ENCODE measurements at regions not wholly inside any gene's neighbourhood (a gene's known extent, or its start where the extent isn't known, plus 50 kb on each side); places are given as distances from the start of the nearest gene placed in this dataset.
A peak's percentile ranks its signal among the peaks of the same experiment; 100 is the strongest.

DNA sequence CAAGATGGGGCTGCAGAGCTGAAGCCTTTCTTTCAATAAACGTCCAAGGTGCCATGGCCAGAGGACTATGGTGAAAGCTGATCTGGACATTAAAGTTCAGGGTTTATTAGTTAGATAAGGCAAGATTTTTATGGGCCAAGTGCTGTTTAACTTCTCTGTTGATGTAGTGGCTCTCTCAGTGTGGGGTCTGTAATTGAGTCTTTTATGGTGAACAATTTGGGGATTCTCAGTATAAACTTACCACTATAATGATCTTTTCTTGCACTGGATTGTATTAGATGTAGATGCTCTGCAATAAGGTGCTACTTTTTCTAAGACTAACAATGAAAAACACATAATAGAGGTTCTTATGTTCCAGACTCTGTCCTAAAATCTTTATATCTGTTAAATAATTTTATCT lies 190.1 kb upstream of the KLF12 start:
- no peak for DNase-seq

DNA sequence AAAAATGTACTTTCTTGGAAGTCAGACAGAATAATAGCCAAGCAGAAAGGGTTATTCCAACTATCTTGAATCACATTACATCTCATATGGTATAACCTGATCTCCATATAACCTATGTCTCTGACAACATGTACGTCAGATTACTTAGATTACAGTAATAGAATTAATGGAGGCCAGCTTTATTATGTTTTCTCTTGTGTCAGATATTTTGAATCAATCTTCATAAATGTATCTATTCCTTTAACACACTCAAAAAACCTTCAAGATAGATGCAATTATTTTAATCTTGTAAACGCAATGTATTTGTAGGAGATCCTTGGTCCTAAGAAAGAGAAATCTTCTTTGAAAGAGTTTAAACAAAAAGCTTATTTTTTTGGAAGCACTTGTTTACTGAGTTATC lies 188.4 kb upstream of the KLF12 start:
- DNase-seq: no peak

DNA sequence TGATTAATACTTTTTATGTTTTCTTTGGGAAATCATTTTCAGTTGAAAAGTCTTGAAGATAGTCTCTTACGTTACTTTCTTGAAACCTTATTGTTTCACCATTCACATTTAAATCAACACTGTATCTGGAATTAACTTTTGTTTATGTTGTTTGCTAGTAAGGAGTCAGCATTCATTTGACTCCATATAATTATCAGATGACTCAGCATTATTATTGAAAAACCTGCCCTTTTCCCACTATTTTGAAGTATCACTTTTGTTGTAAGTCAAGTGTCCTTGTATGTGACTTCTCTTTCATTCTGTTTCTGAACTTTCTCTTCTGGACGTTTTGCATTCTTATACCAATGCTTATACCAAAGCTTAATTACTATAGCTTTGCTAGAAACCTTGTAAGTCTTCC lies 186.1 kb upstream of the KLF12 start:
- DNase-seq: no peak

DNA sequence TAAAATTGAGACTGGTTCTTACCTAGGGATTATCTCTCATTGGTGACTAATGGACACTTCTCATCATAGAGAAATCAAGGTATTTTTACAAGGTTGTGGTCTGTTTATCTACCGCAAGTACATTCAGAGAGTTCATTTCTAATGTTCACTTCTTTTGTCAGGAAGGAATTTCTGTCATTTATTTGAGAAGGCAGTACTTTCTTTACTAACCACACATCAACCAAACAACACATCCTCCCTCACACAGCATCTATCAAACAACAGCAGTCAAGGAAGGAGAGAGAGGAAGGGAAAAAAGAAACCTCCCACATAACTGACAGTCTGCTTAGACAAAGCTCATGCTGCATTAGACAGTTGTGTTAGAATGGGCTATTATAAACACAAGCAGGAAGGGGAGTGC lies 182.3 kb upstream of the KLF12 start:
- no peak for DNase-seq

DNA sequence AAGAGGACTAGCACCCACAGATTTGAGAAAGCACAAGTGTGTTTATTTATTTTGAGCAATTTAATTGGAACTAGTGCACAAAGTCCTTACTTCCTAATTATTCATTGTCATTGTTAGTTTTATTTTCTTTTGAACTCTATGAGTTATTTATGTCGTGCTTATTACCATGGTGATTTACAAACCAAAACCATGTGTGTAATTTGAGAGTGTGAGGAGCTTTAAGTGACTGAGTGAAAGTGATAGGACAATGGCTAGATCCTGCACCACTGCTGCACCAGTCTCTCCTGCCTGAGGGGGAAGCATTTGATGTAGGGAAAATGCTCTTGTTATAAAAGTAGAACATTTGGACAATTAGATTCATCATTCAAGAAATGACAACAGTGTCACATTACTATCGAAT lies 172.3 kb upstream of the KLF12 start:
- no peak for DNase-seq

GRCh38 chr13:74305876-74306275 lies 171.7 kb upstream of the KLF12 start:
- no peak for DNase-seq

DNA sequence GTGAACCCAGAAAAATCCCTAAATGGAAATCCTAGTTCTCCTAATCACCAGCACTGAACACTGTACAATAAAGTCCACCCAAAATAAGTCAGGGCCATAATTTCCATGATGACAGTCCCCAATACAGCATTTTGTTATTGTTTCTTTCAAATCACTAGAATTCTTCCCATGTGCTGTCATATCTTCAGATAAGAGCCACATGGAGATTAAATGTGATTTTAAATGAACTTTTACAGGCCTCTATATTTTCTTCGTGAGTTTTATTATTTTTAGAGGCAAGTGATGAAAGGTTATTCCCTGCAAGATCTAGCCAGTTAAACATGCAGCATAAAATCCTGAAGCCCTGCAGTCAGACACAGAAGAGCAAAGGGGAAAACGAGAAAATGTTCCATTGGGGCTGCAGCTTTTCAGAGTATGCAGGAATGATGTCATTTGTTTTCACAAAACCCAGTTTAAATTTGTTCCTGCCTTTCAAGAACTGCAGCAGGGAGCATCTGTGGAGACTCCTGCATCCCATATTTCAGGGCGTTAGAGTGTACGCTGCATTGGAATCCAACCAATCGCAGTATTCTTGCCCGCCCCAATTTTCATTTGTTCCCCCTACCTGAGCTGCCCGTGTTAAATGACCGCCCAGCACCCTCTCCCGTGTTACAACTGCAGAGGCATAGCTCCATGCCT lies 167.2 kb upstream of the KLF12 start:
- DNase-seq: no peak

GRCh38 chr13:74300162-74300561 lies 166.0 kb upstream of the KLF12 start:
- DNase-seq: no peak

DNA sequence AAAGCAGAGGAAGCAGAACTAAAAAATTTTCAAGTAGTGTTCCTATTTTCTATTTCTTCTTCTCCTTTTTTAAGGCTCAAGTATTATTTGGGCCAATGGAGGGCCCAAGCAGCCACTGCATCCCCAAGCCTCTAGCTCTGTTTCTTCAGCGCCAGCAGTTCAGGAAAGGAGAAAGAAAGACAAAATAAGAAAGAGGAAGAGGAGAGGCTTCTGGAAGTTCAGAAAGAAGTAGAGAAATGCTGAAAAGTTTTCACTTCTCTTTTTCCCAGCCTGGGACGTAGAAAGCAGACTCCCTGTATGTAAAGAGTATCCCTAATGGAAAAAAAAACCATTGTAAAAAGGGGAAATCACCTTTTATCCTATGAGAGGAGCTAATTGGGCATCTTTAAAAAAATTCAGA lies 165.5 kb upstream of the KLF12 start:
- DNase-seq: no peak

DNA sequence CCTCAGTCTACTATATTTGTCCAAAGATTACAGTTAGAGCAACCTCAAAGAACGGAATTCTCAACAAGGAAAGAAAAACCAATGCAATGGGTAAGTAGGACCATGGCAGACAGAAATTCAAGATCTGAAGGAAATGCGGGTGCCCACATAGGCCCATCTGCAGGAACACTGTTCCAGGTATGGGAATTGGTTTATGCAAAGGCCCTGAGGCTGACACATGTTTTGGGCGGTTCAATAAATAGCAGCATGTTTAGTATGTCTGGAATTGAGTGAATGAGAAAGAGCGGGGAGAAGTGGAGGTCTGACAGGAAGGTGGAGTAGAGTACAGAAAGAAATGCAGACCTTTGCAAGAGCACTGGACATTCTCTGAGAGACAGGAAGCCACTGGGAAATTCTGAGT lies 164.7 kb upstream of the KLF12 start:
- DNase-seq: no peak

DNA sequence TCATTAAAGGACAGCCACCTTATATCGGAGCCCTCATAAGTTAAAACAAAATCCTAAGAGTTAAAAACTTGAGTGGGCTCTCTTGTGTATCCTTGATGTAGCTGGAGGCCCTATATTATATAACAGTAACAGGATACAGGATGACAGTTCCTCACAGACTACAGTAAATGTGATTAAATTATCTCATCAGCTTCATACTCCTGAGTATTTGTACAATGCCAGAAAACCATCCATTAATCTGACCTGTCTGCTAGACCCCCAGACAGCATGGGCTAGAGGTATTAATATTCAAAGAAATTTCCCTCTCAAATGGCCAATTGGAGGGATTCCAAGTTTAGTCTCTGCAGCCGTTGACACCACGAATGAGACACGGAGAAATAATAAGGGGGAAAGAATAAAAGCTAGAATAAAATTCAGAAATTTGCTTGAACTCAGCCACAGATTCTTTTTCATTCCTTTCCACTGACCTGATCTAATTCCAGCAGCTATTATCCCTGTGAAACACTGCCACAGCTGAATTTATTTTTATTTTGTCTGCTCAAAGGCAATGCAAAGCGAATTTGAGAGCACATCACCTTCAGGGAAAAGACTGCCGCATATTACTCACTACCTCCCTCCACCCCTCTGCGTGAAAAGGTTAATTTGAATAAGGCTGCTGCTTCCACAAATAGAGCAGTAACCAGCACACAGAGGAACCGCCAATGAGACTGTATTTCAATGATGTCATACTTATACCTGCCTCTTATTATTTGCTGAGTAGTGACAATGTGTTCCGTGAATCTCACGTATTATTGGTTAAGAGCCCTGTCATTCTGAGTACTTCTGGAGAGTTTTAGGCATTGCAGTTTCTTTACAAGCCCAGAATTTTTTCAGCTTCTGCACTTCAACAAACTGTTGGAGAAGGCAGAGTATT lies 155.9 kb upstream of the KLF12 start:
- peak; percentile 31 for DNase-seq

DNA sequence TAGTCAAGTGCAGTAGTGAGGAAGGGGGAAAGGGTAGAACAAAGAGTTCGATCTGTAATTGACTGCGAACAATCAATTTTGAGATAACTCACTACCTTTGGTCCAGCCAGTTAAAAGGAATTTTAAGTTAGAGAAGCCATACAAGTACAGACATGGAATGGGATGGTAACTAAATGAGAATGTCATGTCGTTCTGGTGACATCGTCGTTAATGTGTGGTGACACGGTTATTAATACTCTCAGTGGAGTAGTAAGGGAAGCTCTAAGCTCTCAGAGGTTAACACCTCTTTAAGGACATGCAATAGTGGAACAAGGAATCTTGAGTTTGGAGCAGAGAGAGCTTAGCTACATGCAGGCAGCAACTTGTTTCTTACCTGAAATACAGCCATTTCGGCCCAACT lies 154.9 kb upstream of the KLF12 start:
- no peak for DNase-seq

GRCh38 chr13:74288361-74288911 lies 154.2 kb upstream of the KLF12 start:
- DNase-seq: no peak

- no peak for DNase-seq
Observed at GRCh38 chr13:74287724-74288169, 153.5 kb upstream of the KLF12 start.

DNA sequence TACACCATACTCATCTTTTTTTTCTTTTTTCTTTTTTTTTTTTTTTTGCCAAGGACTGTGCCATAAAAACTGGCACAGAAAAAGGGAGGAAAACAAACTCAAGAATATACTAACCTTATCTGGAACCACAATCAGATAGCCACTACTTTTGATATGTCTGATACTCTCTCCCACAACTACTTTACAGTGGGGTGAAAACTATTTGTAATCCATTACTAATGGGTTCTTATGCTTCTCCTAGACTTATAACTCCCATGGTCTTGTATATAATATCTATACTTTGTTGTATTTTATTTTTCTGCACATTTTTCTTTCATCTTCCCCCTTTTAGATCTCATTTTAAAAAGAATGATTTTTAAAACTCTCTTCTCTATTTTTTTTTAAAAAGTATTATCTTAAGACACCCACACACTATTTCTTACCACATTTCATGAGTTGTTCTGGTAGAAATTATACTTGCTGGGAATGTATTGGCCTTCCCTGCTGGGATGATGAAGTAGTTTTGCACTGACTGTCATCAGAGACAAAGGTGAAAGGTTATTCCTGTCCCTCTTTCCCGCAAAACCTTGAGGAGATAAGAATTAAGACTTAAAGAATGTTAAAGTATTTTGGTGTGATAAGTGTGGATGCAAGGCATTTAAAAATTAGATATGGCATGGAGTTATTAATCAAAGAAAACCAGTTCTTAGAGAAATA lies 146.7 kb upstream of the KLF12 start:
- DNase-seq: no peak

DNA sequence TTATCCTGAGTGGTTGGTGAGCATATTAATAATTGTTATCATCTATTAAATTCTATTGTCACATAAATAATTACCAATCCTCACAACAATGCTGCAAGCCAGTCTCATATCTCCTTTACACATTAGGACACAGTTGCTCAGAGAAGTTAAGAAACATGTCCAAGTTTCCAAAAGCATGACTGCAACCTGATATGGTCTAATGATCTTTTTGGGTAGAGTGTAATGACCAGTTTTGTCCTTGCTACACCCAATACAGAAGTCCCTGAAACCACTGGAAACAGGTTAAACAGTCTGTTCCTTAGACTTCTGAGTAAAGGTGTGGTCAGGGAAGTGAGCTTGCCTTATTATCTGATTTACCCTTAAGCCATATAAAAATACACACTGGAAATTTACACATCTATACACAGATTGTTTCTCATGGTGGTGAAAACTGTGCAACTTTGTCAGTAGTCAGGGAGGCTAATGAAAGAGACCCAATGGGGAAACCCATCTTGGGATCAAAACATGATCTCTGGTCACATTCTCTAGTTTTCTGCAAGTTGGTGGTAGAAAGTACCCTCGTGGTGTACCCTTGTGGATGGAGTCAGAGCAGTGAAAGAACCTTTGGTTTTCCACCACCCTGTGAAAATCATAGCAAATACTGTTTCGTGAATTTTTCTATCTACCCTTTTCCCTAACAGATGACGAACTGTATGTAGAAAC lies 146.0 kb upstream of the KLF12 start:
- DNase-seq: no peak

GRCh38 chr13:74278901-74279300 lies 144.7 kb upstream of the KLF12 start:
- no peak for DNase-seq

- no peak for DNase-seq
Observed at GRCh38 chr13:74274916-74275315, 140.7 kb upstream of the KLF12 start.

DNA sequence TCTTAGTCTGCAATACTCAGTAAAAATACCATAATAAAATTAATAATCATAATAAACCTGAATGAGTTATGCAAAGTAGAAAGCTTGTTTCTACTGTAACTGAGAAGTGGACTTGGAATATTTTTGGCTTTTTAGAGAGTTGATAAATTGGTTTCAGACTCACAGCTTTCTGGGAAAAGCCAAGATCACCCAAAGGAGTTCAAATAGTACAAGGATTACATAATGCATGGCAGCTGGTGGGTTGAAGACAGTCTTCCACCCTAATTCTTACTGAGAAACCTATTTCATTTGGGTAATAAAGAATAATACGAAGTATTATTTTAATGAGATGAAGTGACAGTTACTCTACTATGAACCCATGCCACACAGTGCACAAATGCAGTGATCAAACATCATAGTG lies 139.4 kb upstream of the KLF12 start:
- no peak for DNase-seq

DNA sequence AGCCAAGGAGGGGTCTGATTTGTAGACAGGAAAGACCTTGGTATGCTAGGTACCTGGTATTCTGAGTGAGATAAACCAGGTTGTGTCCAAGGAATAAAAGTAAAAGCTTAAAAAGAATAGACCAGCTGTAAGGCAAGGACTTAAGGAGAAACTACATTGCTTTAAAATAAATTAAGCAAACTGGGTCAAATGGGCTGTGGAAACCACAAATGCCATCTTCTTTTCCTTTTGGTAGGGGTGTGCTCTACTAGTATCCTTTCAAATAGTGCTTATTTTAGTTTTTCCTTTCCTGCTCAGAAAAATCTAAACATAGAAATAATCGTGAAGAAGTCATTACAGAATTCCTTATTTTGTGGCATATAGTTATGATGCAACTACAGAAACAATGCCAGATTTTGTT lies 138.6 kb upstream of the KLF12 start:
- DNase-seq: no peak

GRCh38 chr13:74270018-74270417 lies 135.8 kb upstream of the KLF12 start:
- DNase-seq: no peak

DNA sequence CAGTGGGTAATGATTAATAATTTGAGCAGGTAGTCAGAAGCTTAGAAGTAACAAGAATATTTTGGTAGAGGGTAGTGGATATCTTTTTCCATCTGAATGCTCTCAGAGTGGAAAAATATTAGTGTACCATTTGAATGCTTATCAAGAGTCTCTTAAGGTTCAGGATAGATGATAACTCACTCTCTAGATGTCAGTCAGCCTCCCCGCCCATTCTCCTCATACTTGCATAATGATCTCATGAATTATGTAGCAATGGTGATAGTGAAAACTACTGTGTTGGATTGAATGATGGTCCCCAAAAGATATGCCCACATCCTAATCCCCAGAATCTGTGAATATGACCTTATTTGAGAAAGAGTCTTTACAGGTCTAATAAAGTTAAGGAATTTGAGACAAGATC lies 132.7 kb upstream of the KLF12 start:
- no peak for DNase-seq

DNA sequence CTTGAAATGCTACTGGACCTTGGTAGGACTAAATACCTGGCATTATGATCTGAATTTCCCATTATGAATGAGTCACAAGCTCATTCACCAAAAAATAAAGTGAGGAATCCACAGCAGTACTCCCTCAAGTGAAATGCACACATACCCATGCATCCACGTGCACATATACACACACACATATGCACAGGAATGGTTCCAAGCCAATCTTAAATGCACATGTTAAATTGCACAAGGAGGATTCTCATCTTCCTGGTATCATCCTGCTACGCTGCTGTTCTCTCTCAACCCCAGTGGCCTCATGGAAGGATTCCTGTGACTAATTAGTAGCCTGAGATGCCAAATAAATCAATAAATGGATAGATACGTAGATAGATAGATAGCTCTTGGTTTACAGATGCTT lies 132.1 kb upstream of the KLF12 start:
- DNase-seq: no peak
